K562 (cell line): ENCODE measurements at regions not wholly inside any gene's neighbourhood (a gene's known extent, or its start where the extent isn't known, plus 50 kb on each side); places are given as distances from the start of the nearest gene placed in this dataset.

ENCODE experiments used
- ATAC-seq: fragments of 200-7000 bp; cut with Tn5 transposase; 3 replicates; pipeline ENCODE4 v1.9.1; 2020; ENCODE audit warnings: moderate library complexity
- BruUV-seq: library from RNA; stranded (reverse); fragments of 400-500 nt; replicated peaks from 2 replicates; lab custom pipeline; 2021; lab: Mats Ljungman, UMichigan
- CTCF ChIA-PET: fragments of 300-600 bp; formaldehyde crosslinking; extraction: SDS; loops from one replicate; lab custom pipeline; 2021; ENCODE audit warnings: low intra/inter-chr PET ratio; lab: Yijun Ruan, JAX
- POLR2A ChIA-PET: fragments of 300-600, 350-650 bp; sonication (Branson Sonifier 250); formaldehyde crosslinking; extraction: SDS; loops from one replicate; lab custom pipeline; 2021; ENCODE audit warnings: antibody characterized with exemption, inconsistent platforms; lab: Yijun Ruan, JAX
- DNase-seq, 4 experiments: peaks; one replicate each; pipeline versions ENCODE4 v3.0.0 to v3.0.0-alpha.2; 2011 to 2018; ENCODE audit warnings: low spot score in 3 of 4, mixed read lengths in 3 of 4; ENCODE audit errors: extremely low read depth in 1 of 4
- FAIRE-seq: peaks from 2 replicates; lab custom pipeline; 2011; peaks lifted over from hg19 to GRCh38; lab: Jason Lieb, UNC
- H2AFZ ChIP-seq: 2 replicates; pipeline ENCODE4 v1.6.0; 2011; ENCODE audit warnings: low read depth, low read length, control low read depth, inconsistent platforms
- H3K27ac ChIP-seq: fragments of 200-600 bp; 3 replicates; pipeline ENCODE4 v1.8.0; 2011; ENCODE audit warnings: low read depth, mild to moderate bottlenecking, control low read depth, inconsistent platforms, low read length, moderate library complexity, mixed read lengths; ENCODE audit errors: extremely low read depth
- H3K27me3 ChIP-seq, 2 experiments: fragments of 300-600 bp in 1 of 2; 2 replicates in 1 of 2; 3 replicates in 1 of 2; pipeline versions ENCODE4 v1.6.0 to v1.8.0; 2011; ENCODE audit warnings: inconsistent platforms in 2 of 2, low read length in 2 of 2, mild to moderate bottlenecking in 1 of 2, mixed read lengths in 1 of 2, moderate library complexity in 1 of 2; ENCODE audit not compliant: control insufficient read depth in 2 of 2, insufficient read depth in 2 of 2
- H3K36me3 ChIP-seq: fragments of 300-600 bp; 3 replicates; pipeline ENCODE4 v1.8.0; 2011; ENCODE audit warnings: mild to moderate bottlenecking, low read length, inconsistent platforms; ENCODE audit not compliant: control insufficient read depth, insufficient read depth
- H3K4me1 ChIP-seq, 2 experiments: fragments of 200-600 bp in 1 of 2; replicated peaks in 1 of 2; 2 replicates in 1 of 2; 3 replicates in 1 of 2; pipeline versions ENCODE4 v1.5.1 to v1.8.0; 2011; ENCODE audit warnings: inconsistent platforms in 2 of 2, low read length in 2 of 2, mild to moderate bottlenecking in 1 of 2, mixed read lengths in 1 of 2, moderate library complexity in 1 of 2; ENCODE audit not compliant: control insufficient read depth in 2 of 2, insufficient read depth in 2 of 2
- H3K4me2 ChIP-seq: 2 replicates; pipeline ENCODE4 v1.6.1; 2011; ENCODE audit warnings: low read length, control low read depth, inconsistent platforms, mixed read lengths; ENCODE audit not compliant: insufficient read depth
- H3K4me3 ChIP-seq: fragments of 200-600 bp; sonication (generic), shearing (Covaris generic); 2 replicates; pipeline ENCODE4 v1.5.1; 2016; ENCODE audit warnings: control low read depth, inconsistent platforms
- H3K79me2 ChIP-seq: fragments of 200-600 bp; 3 replicates; pipeline ENCODE4 v1.8.0; 2011; ENCODE audit warnings: low read length, inconsistent platforms; ENCODE audit not compliant: control insufficient read depth, insufficient read depth
- H3K9ac ChIP-seq, 2 experiments: 2 replicates each; pipeline versions ENCODE4 v1.6.0 to v1.6.1; 2011; ENCODE audit warnings: low read depth in 2 of 2, low read length in 2 of 2, control low read depth in 1 of 2, inconsistent platforms in 1 of 2, mild to moderate bottlenecking in 1 of 2, mixed read lengths in 1 of 2; ENCODE audit not compliant: insufficient read depth in 1 of 2
- H3K9me1 ChIP-seq: one replicate; pipeline ENCODE4 v1.6.0; 2011; ENCODE audit warnings: inconsistent platforms, mild to moderate bottlenecking, low read length, moderate library complexity; ENCODE audit not compliant: control insufficient read depth, insufficient read depth
- H3K9me3 ChIP-seq: replicated peaks from 2 replicates; pipeline ENCODE4 v1.5.1; 2011; ENCODE audit warnings: low read depth, low read length, inconsistent platforms; ENCODE audit not compliant: control insufficient read depth, insufficient read depth
- H4K20me1 ChIP-seq: replicated peaks from 2 replicates; pipeline ENCODE4 v1.6.1; 2011; ENCODE audit warnings: low read length, inconsistent platforms, mixed read lengths; ENCODE audit not compliant: control insufficient read depth, insufficient read depth
- CBFA2T2 ChIP-seq: fragments of 450-650 bp; conservative IDR thresholded peaks from 2 replicates; pipeline ENCODE4 v1.6.1; 2017; ENCODE audit warnings: mild to moderate bottlenecking
- CREB3 ChIP-seq: fragments of 450-650 bp; conservative IDR thresholded peaks from 2 replicates; pipeline ENCODE4 v1.6.1; 2016; ENCODE audit warnings: missing genetic modification characterization, low read depth, mild to moderate bottlenecking, missing compliant biosample characterization, moderate library complexity
- FIP1L1 ChIP-seq: fragments of 200-400 bp; formaldehyde crosslinking; IDR thresholded peaks from 2 replicates; pipeline ENCODE4 v1.6.1; 2018; ENCODE audit warnings: mild to moderate bottlenecking, low read depth, low read length; ENCODE audit not compliant: poor library complexity, severe bottlenecking
- HNRNPH1 ChIP-seq: fragments of 200-400 bp; formaldehyde crosslinking; optimal IDR thresholded peaks from 2 replicates; pipeline ENCODE3; 2017; ENCODE audit warnings: low read depth, mild to moderate bottlenecking, low read length, moderate library complexity
- RAD51 ChIP-seq: fragments of 450-650 bp; IDR thresholded peaks from 2 replicates; pipeline ENCODE4 v1.7.1; 2016; ENCODE audit warnings: low read depth, mild to moderate bottlenecking, borderline replicate concordance
- TBP ChIP-seq: optimal IDR thresholded peaks from 2 replicates; pipeline ENCODE3; 2011; ENCODE audit warnings: low read depth, low read length, improper control_type of control experiment
- THRA ChIP-seq: fragments of 450-650 bp; IDR thresholded peaks from 2 replicates; pipeline ENCODE4 v1.6.1; 2017; ENCODE audit warnings: mild to moderate bottlenecking, moderate library complexity
- YY1 ChIP-seq, 3 experiments: IDR thresholded peaks; 2 replicates each; pipeline ENCODE4 v1.6.1; 2011; ENCODE audit warnings: low read length in 2 of 3, mild to moderate bottlenecking in 2 of 3, moderate library complexity in 2 of 3, borderline replicate concordance in 1 of 3, control low read depth in 1 of 3, low read depth in 1 of 3; ENCODE audit not compliant: insufficient read depth in 3 of 3, insufficient replicate concordance in 2 of 3, control insufficient read depth in 1 of 3, insufficient read length in 1 of 3; ENCODE audit errors: extremely low read depth in 1 of 3
- ZNF830 ChIP-seq: fragments of 250-450 bp; sonication (Bioruptor Pico); IDR thresholded peaks from 2 replicates; pipeline ENCODE4 v1.5.0; 2021; ENCODE audit warnings: mild to moderate bottlenecking
- WGBS: fragments of 100-300 bp; shearing (Covaris generic); methylation state at CpG from one replicate; pipeline ENCODE4 v1.1.6; 2016; ENCODE audit warnings: low coverage, mixed read lengths; ENCODE audit not compliant: insufficient coverage; ENCODE audit errors: missing lambda C conversion rate; 5-methylcytosine and 5-hydroxymethylcytosine counted together
- in situ Hi-C: fragments of 300-500 bp; cut with MboI; formaldehyde crosslinking; loops from 4 replicates; pipeline ENCODE4 v1.15.0; 2018; ENCODE audit warnings: inconsistent platforms, mixed read lengths
- intact Hi-C: fragments of 100-400 bp; cut with micrococcal nuclease; formaldehyde crosslinking; loops from 2 replicates; pipeline ENCODE4 v1.14.2; 2022
- TF ChIP-seq, protein P1 (sequence below): sonication (generic); formaldehyde crosslinking; IDR thresholded peaks from 2 replicates; pipeline ENCODE4 v1.5.0; 2020; ENCODE audit warnings: missing genetic modification reagents

- TF ChIP-seq HNRNPH1 = no peak
- TF ChIP-seq THRA = no peak
- no peak for TF ChIP-seq ZNF830 (CRISPR knock-in tag)
- TF ChIP-seq CBFA2T2 = no peak
- no peak for TF ChIP-seq CREB3 (tag)
- no peak for TF ChIP-seq FIP1L1
Measured at GRCh38 chr7:67550801-67551436, 554.3 kb downstream of the TYW1 start (continued).

GRCh38 chr7:67552738-67553137, 556.1 kb downstream of the TYW1 start:
- DNase-seq (peak; percentile 6 to 64 (median 43)), FAIRE-seq (peak; percentile 29), ATAC-seq (peak; percentile 60; the same call in 2 of the 3 replicates)
- no peaks in the 10 kb centered on the region for H4K20me1 ChIP-seq
- no peak overlapping the region for H3K4me2 ChIP-seq
- no TSS peak for BruUV-seq
- no peaks in the 10 kb centered on the region; a peak in 1 of 5 replicates for H3K27me3 ChIP-seq
- H3K4me1 ChIP-seq = no peaks in the 10 kb centered on the region
- no peaks in the 10 kb centered on the region for H3K36me3 ChIP-seq
- peak overlapping the region; percentile 55; the same call in 1 of the 2 replicates for H2AFZ ChIP-seq
- no peaks in the 10 kb centered on the region for H3K9me3 ChIP-seq
- TF ChIP-seq TBP (no peak), YY1 (IDR thresholded peaks at IDR 0.05; ENCODE audit: borderline replicate concordance in 1 of 3, control insufficient read depth in 1 of 3, extremely low read depth in 1 of 3, insufficient read depth in 3 of 3, insufficient read length in 1 of 3, insufficient replicate concordance in 2 of 3, low read depth in 1 of 3, low read length in 2 of 3) (peak in 1 of 3 experiments; percentile 52), RAD51 (peak; percentile 53; the same call in 1 of the 2 replicates)
- TF ChIP-seq, protein P1, sequence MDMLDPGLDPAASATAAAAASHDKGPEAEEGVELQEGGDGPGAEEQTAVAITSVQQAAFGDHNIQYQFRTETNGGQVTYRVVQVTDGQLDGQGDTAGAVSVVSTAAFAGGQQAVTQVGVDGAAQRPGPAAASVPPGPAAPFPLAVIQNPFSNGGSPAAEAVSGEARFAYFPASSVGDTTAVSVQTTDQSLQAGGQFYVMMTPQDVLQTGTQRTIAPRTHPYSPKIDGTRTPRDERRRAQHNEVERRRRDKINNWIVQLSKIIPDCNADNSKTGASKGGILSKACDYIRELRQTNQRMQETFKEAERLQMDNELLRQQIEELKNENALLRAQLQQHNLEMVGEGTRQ (CRISPR knock-in tag) = peak; percentile 78
- no peak overlapping the region for H3K9ac ChIP-seq
- ChIA-PET POLR2A (no interaction called here), CTCF (no interaction called here)
- no peaks in the 10 kb centered on the region for H3K79me2 ChIP-seq
- H3K9me1 ChIP-seq = no peaks in the 10 kb centered on the region
- in situ Hi-C loops = no loop called here
- H3K4me3 ChIP-seq = no peak overlapping the region
- intact Hi-C loops = no loop called here
- no peak overlapping the region for H3K27ac ChIP-seq
- WGBS = 3% methylated on average over 5 of the region's 5 CpGs
